HG03442 (cell line): ENCODE measurements at regions not wholly inside any gene's neighbourhood (a gene's known extent, or its start where the extent isn't known, plus 50 kb on each side); places are given as distances from the start of the nearest gene placed in this dataset.

Experiments used
- ATAC-seq: cut with Tn5 transposase; IDR thresholded peaks from one replicate; pipeline ENCODE4 v1.9.1; 2021; ENCODE audit warnings: mild to moderate bottlenecking, moderate library complexity; ENCODE audit not compliant: unreplicated experiment

DNA sequence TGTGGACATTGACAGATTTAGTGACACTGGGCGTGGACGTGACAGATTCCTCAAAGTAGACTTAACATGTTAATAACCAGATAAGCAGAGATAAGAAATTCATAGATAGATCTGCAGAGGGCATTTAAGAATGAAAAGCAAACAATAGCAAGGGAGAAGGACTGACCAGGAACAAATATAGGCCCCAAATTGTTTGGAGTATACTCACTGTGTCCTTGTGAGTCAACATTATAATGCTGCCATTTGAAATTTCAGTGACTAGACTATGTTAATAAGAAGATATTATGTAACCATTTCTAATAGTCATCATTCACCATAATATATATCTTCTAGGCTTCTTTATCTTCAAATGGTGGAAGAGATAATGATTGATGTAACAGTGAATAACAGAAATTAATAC is 78.1 kb upstream of the SLC38A11 start:
- ATAC-seq, result no peak

DNA sequence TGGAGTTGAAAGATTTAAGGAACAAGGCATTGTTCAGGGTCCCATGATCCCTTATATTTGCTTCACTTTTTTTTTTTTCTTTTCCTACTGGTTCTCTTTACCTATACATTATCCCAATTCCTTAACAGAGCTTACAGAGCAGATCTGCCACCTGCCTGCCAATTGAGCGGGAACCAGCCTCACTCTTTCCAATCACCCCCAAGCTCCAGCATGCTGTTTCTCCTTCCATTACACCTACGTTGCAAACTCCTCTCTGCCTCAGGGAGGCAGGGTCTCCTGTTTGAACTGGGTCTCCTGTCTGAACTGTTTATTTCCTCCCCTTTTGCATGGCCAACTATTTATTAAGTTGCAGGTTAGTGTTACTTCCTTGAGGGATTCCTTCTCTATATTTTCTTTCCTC is 77.2 kb upstream of the SLC38A11 start:
- ATAC-seq, result no peak

DNA sequence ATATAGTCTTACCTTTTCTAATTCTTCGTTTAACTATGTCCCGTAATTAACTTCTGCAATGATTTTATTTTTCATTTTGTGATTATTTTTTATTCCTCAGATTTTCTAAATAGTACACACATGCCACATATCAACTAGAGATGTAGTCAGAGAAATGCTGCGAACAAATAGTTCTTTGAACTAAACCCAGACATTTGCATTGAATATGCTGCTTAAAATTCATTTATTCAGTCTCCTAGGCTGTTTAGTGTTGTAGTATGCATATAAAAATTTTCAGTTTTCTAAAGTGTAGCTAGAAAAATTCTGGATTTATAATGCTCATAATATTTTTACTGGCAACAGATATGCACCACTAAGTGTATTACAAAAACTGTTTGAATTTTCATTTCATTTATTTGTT is 68.9 kb upstream of the SLC38A11 start:
- no peak for ATAC-seq

DNA sequence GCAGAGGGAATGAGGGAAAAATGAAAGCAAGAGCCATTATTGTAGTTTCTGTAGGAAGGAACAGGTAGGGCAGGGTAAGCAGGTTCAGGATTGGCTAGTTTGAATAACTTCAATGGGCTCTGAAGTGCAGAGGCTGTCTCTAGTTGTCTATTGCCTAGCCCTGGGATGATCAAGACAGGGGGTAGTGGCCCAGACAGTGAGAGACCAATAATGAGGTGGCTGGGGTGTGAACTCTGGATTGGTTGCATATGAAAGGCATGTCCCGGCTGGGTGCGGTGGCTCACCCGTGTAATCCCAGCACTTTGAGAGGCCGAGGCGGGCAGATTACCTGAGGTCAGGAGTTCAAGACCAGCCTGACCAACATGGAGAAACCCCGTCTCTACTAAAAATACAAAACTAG is 67.5 kb upstream of the SLC38A11 start:
- no peak for ATAC-seq

- no peak for ATAC-seq
Measured at GRCh38 chr2:165017966-165018596, 62.8 kb upstream of the SLC38A11 start.

GRCh38 chr2:165016772-165017411 is 61.6 kb upstream of the SLC38A11 start:
- ATAC-seq, result peak; percentile 56

- ATAC-seq, result peak; percentile 84
Measured at GRCh38 chr2:165015052-165015642, 59.8 kb upstream of the SLC38A11 start.

GRCh38 chr2:165013944-165014619 is 58.8 kb upstream of the SLC38A11 start:
- ATAC-seq, result no peak

DNA sequence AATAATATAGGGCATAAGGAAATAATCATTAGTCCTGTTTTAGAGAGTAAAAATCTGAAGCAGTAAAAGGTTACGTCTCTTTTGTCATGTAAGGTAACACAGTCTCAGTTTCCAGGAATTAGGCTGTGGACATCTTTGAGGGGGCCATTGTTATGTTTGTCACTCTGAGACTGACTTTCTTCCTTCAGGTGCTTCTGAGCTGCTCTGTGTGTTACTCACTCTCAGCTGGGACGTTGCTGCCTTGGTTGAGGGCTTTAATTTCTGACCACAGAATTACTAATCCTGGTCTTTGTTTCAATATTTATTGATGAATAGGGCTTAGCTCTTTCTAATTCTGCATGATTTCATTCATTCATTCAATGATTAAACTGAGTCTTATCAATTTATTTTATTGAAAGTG is 55.9 kb upstream of the SLC38A11 start:
- no peak for ATAC-seq

DNA sequence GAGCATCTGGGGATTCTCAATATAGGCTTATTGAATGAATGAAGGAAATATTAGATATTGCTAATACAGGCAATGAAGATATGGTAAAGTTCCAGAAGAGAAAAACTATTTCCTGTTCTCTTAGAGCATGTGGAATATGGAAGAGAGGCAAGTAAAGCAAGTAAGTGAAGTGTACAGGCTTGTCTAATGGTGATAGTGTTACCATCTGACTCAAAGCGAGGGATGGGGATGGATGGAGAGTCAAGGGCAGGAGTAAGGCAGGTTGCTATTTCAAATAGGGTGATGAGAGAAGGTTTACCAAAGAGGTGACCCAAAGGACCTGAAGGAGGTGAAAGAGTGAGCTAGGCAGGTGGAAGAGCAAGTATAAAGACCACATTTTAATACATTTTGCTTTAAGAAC is 55.2 kb upstream of the SLC38A11 start:
- no peak for ATAC-seq

GRCh38 chr2:165009466-165009865 is 54.1 kb upstream of the SLC38A11 start:
- ATAC-seq, result no peak

GRCh38 chr2:165008730-165009315 is 53.5 kb upstream of the SLC38A11 start:
- ATAC-seq, result no peak

DNA sequence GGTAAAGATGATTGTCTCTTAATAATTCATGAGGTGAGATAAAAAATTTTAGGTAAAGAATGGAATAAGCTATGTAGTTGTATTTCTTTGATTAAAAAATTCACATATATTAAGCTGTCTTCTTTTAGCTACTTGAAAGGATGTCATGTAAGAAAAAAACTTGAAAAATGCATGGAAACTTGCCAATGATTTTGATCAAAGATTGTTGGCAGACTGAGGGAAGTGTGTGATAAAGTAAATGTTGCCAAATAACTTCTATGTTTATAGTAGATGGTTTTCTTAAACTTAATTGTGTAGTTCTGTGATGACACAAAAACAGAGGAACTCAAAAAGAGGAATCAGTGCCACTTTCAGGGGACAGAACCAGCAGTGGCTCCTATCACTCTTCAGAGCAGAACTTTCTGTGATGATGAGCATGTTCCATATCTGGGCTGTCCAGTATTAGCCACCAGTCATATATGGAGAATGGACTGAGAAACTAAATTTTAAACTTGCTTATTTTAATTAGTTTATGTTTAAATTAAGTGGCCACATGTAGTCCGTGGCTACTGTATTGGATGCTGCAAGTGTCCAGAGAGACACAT is 51.9 kb upstream of the SLC38A11 start:
- ATAC-seq, result no peak
